Lung microvascular endothelial cell (primary cell): ENCODE measurements at regions not wholly inside any gene's neighbourhood (a gene's known extent, or its start where the extent isn't known, plus 50 kb on each side); places are given as distances from the start of the nearest gene placed in this dataset.
"Not testable (repeated sequence)": the region's sequence is repeated elsewhere in the genome, so short reads cannot be mapped to it uniquely, and the experiment has no call there.

ENCODE experiments used
- DNase-seq, 2 donors: peaks; one replicate each; pipeline versions ENCODE4 v3.0.0 to v3.0.0-alpha.2; 2010; ENCODE audit warnings: low read depth in 2 of 2

GRCh38 chrX:94341730-94342129 lies 667.7 kb downstream of the FAM133A start:
- DNase-seq: not testable (repeated sequence)

- no peak for DNase-seq
These were observed 687.2 kb downstream of the FAM133A start for GRCh38 chrX:94361241-94361640.

GRCh38 chrX:94365736-94366135 lies 691.7 kb downstream of the FAM133A start:
- DNase-seq: no peak

GRCh38 chrX:94366616-94367015 lies 692.6 kb downstream of the FAM133A start:
- DNase-seq: no peak

GRCh38 chrX:94389044-94389443 lies 715.0 kb downstream of the FAM133A start:
- no peak for DNase-seq

GRCh38 chrX:94400488-94400887 lies 726.5 kb downstream of the FAM133A start:
- DNase-seq: no peak

- DNase-seq: no peak
These were observed 727.4 kb downstream of the FAM133A start for GRCh38 chrX:94401426-94401825.

GRCh38 chrX:94414746-94415145 lies 740.7 kb downstream of the FAM133A start:
- no peak for DNase-seq

GRCh38 chrX:94418065-94418464 lies 744.1 kb downstream of the FAM133A start:
- DNase-seq: no peak

- DNase-seq: no peak
These were observed 750.5 kb downstream of the FAM133A start for GRCh38 chrX:94424456-94424855.

- DNase-seq: no peak
These were observed 756.1 kb downstream of the FAM133A start for GRCh38 chrX:94430091-94430490.

GRCh38 chrX:94435799-94436198 lies 761.8 kb downstream of the FAM133A start:
- DNase-seq: no peak

GRCh38 chrX:94454159-94454558 lies 780.2 kb downstream of the FAM133A start:
- no peak for DNase-seq

- no peak for DNase-seq
These were observed 780.6 kb downstream of the FAM133A start for GRCh38 chrX:94454606-94455005.

- DNase-seq: no peak
These were observed 781.8 kb downstream of the FAM133A start for GRCh38 chrX:94455782-94456181.

- no peak for DNase-seq
These were observed 818.5 kb downstream of the FAM133A start for GRCh38 chrX:94492541-94492940.

GRCh38 chrX:94493405-94493804 lies 819.4 kb downstream of the FAM133A start:
- DNase-seq: no peak

- no peak for DNase-seq
These were observed 837.6 kb downstream of the FAM133A start for GRCh38 chrX:94511564-94511963.

- DNase-seq: no peak
These were observed 841.0 kb downstream of the FAM133A start for GRCh38 chrX:94515009-94515408.

- no peak for DNase-seq
These were observed 850.9 kb downstream of the FAM133A start for GRCh38 chrX:94524867-94525266.

GRCh38 chrX:94545722-94546121 lies 871.7 kb downstream of the FAM133A start:
- no peak for DNase-seq

GRCh38 chrX:94551831-94552230 lies 877.8 kb downstream of the FAM133A start:
- no peak for DNase-seq

GRCh38 chrX:94560930-94561329 lies 886.9 kb downstream of the FAM133A start:
- DNase-seq: no peak

- DNase-seq: no peak
These were observed 902.5 kb downstream of the FAM133A start for GRCh38 chrX:94576367-94577004.
